ENCODE measurements at regions not wholly inside any gene's neighbourhood (a gene's known extent, or its start where the extent isn't known, plus 50 kb on each side); places are given as distances from the start of the nearest gene placed in this dataset.

- H3K9me3 ChIP-seq, result no peaks in the 10 kb centered on the region
- no peak overlapping the region for H3K4me3 ChIP-seq
- H3K36me3 ChIP-seq, result no peaks in the 10 kb centered on the region
- no peak for DNase-seq (ENCODE audit: low spot score in 2 of 2)
- H3K4me1 ChIP-seq, result no peaks in the 10 kb centered on the region
- H3K27ac ChIP-seq, result no peak overlapping the region
- WGBS, result 89% methylated on average over 1 of the region's 1 CpG
- TF ChIP-seq POLR2A (IDR thresholded peaks at IDR 0.05) (no peak), EP300 (IDR thresholded peaks at IDR 0.05) (no peak), POLR2AphosphoS5 (IDR thresholded peaks at IDR 0.05) (no peak), CTCF (IDR thresholded peaks at IDR 0.05) (no peak)
- H3K27me3 ChIP-seq, result no peaks in the 10 kb centered on the region
These were observed 1201.1 kb upstream of the GJE1 start for GRCh38 chr6:140931581-140931980.

- H3K4me3 ChIP-seq, result no peak overlapping the region
- no peak for TF ChIP-seq POLR2A (IDR thresholded peaks at IDR 0.05)
- H3K9me3 ChIP-seq, result no peaks in the 10 kb centered on the region
- H3K4me1 ChIP-seq, result no peaks in the 10 kb centered on the region
- no peaks in the 10 kb centered on the region for H3K27me3 ChIP-seq
- H3K36me3 ChIP-seq, result no peaks in the 10 kb centered on the region
- DNase-seq (ENCODE audit: low spot score in 2 of 2), result no peak
- no peak overlapping the region for H3K27ac ChIP-seq
These were observed 1203.6 kb upstream of the GJE1 start for GRCh38 chr6:140929121-140929520.

- WGBS, result 88% methylated on average over 1 of the region's 1 CpG
- Histone ChIP-seq H3K9me3 (no peaks in the 10 kb centered on the region), H3K27ac (no peak overlapping the region), H3K4me1 (no peaks in the 10 kb centered on the region), H3K27me3 (no peaks in the 10 kb centered on the region), H3K4me3 (no peak overlapping the region), H3K36me3 (no peaks in the 10 kb centered on the region)
- DNase-seq (ENCODE audit: low spot score in 2 of 2), result no peak
- TF ChIP-seq POLR2A (IDR thresholded peaks at IDR 0.05), result no peak
- no peak for TF ChIP-seq POLR2AphosphoS5 (IDR thresholded peaks at IDR 0.05)
- TF ChIP-seq EP300 (IDR thresholded peaks at IDR 0.05), result no peak
These were observed 1209.7 kb upstream of the GJE1 start for GRCh38 chr6:140923048-140923447.

GRCh38 chr6:140921366-140922226, 1211.1 kb upstream of the GJE1 start:
- H3K4me1 ChIP-seq, result no peaks in the 10 kb centered on the region
- no peaks in the 10 kb centered on the region for H3K36me3 ChIP-seq
- no peak for TF ChIP-seq POLR2AphosphoS5 (IDR thresholded peaks at IDR 0.05)
- peak; percentile 38 to 41 for TF ChIP-seq CTCF (IDR thresholded peaks at IDR 0.05)
- no peak overlapping the region for H3K4me3 ChIP-seq
- no peaks in the 10 kb centered on the region for H3K9me3 ChIP-seq
- WGBS, result 39% methylated on average over 4 of the region's 4 CpGs
- DNase-seq (ENCODE audit: low spot score in 2 of 2), result no peak
- no peak overlapping the region for H3K27ac ChIP-seq
- no peaks in the 10 kb centered on the region for H3K27me3 ChIP-seq

- Histone ChIP-seq H3K36me3 (no peaks in the 10 kb centered on the region), H3K4me3 (no peak overlapping the region), H3K9me3 (no peaks in the 10 kb centered on the region), H3K27ac (no peak overlapping the region), H3K4me1 (no peaks in the 10 kb centered on the region), H3K27me3 (no peaks in the 10 kb centered on the region)
- DNase-seq (ENCODE audit: low spot score in 2 of 2), result no peak
- 74% methylated on average over 2 of the region's 2 CpGs for WGBS
- TF ChIP-seq POLR2A (IDR thresholded peaks at IDR 0.05), result no peak
- no peak for TF ChIP-seq CTCF (IDR thresholded peaks at IDR 0.05)
- TF ChIP-seq EP300 (IDR thresholded peaks at IDR 0.05), result no peak
- TF ChIP-seq POLR2AphosphoS5 (IDR thresholded peaks at IDR 0.05), result no peak
These were observed 1214.8 kb upstream of the GJE1 start for GRCh38 chr6:140917911-140918310.

GRCh38 chr6:140915551-140915950, 1217.2 kb upstream of the GJE1 start:
- no peaks in the 10 kb centered on the region for H3K36me3 ChIP-seq
- no peak for DNase-seq (ENCODE audit: low spot score in 2 of 2)
- H3K27ac ChIP-seq, result no peak overlapping the region
- no peaks in the 10 kb centered on the region for H3K9me3 ChIP-seq
- H3K27me3 ChIP-seq, result no peaks in the 10 kb centered on the region
- WGBS, result 81% methylated on average over 3 of the region's 3 CpGs
- TF ChIP-seq EP300 (IDR thresholded peaks at IDR 0.05) (no peak), POLR2AphosphoS5 (IDR thresholded peaks at IDR 0.05) (no peak), CTCF (IDR thresholded peaks at IDR 0.05) (no peak), POLR2A (IDR thresholded peaks at IDR 0.05) (no peak)
- H3K4me1 ChIP-seq, result no peaks in the 10 kb centered on the region
- no peak overlapping the region for H3K4me3 ChIP-seq
